NCI-H128 (cell line): ENCODE measurements at regions not wholly inside any gene's neighbourhood (a gene's known extent, or its start where the extent isn't known, plus 50 kb on each side); places are given as distances from the start of the nearest gene placed in this dataset.
"Not testable (repeated sequence)": the region's sequence is repeated elsewhere in the genome, so short reads cannot be mapped to it uniquely, and the experiment has no call there.

ENCODE experiments used
- DNase-seq: peaks from one replicate; lab custom pipeline; 2025; ENCODE audit not compliant: unreplicated experiment; lab: John Stamatoyannopoulos, UW

- no peak for DNase-seq
These were observed 388.7 kb downstream of the NPHP4 start for GRCh38 chr1:5603353-5604104.

GRCh38 chr1:5602718-5603117, 389.5 kb downstream of the NPHP4 start:
- DNase-seq = not testable (repeated sequence)

GRCh38 chr1:5601516-5601915, 390.7 kb downstream of the NPHP4 start:
- DNase-seq = no peak

GRCh38 chr1:5599541-5599940, 392.7 kb downstream of the NPHP4 start:
- DNase-seq = no peak

GRCh38 chr1:5598824-5599395, 393.3 kb downstream of the NPHP4 start:
- no peak for DNase-seq

GRCh38 chr1:5597991-5598823, 394.0 kb downstream of the NPHP4 start:
- DNase-seq = no peak

GRCh38 chr1:5597171-5597850, 394.9 kb downstream of the NPHP4 start:
- no peak for DNase-seq

GRCh38 chr1:5596651-5597050, 395.6 kb downstream of the NPHP4 start:
- no peak for DNase-seq

GRCh38 chr1:5595531-5596170, 396.6 kb downstream of the NPHP4 start:
- DNase-seq = no peak

GRCh38 chr1:5594056-5594956, 397.9 kb downstream of the NPHP4 start:
- DNase-seq = no peak

GRCh38 chr1:5590717-5591116, 401.5 kb downstream of the NPHP4 start:
- no peak for DNase-seq

GRCh38 chr1:5586629-5587028, 405.6 kb downstream of the NPHP4 start:
- DNase-seq = no peak

GRCh38 chr1:5585256-5585655, 407.0 kb downstream of the NPHP4 start:
- no peak for DNase-seq

- DNase-seq = no peak
These were observed 411.3 kb downstream of the NPHP4 start for GRCh38 chr1:5580926-5581325.

- no peak for DNase-seq
These were observed 412.3 kb downstream of the NPHP4 start for GRCh38 chr1:5579966-5580365.

- DNase-seq = no peak
These were observed 413.5 kb downstream of the NPHP4 start for GRCh38 chr1:5578690-5579089.

GRCh38 chr1:5577255-5578040, 414.8 kb downstream of the NPHP4 start:
- DNase-seq = no peak

GRCh38 chr1:5576673-5577065, 415.6 kb downstream of the NPHP4 start:
- no peak for DNase-seq

GRCh38 chr1:5576011-5576672, 416.1 kb downstream of the NPHP4 start:
- DNase-seq = no peak
